ENCODE measurements at regions not wholly inside any gene's neighbourhood (a gene's known extent, or its start where the extent isn't known, plus 50 kb on each side); places are given as distances from the start of the nearest gene placed in this dataset.
"Not testable (repeated sequence)": the region's sequence is repeated elsewhere in the genome, so short reads cannot be mapped to it uniquely, and the experiment has no call there.

- H3K36me3 ChIP-seq; H3K27me3 ChIP-seq; H3K4me3 ChIP-seq; H3K9me3 ChIP-seq; H3K4me1 ChIP-seq; H3K27ac ChIP-seq; intact Hi-C loops (cut with DNase I); DNase-seq (ENCODE audit: low spot score in 2 of 2): not testable (repeated sequence)
Observed at GRCh38 chr14:105644457-105644856, 118.1 kb downstream of the TMEM121 start.

- H3K27ac ChIP-seq; intact Hi-C loops (cut with DNase I); DNase-seq (ENCODE audit: low spot score in 2 of 2); H3K9me3 ChIP-seq; H3K27me3 ChIP-seq; H3K4me3 ChIP-seq; H3K4me1 ChIP-seq; H3K36me3 ChIP-seq: not testable (repeated sequence)
Observed at GRCh38 chr14:105644891-105645290, 118.5 kb downstream of the TMEM121 start.

DNA sequence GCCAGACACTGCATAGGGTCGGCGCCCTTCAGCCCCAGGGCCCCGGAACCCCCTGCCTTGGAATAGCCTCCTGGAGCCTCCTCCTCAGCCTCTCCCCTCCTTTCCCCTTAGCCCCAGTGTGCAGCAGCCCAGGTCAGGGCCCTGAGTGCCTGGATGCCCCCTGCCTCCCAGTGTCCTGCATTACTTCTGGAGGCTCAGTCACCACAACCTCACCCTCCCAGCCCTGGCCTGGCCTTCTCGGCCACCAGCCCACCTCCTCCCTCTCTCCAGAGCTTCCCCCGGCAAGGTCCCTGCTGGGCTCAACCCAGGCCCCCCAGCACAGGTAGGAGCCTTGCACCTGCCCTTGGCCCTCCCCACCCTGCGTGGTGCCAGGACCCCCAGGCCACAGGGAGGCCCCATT lies 119.0 kb downstream of the TMEM121 start:
- H3K4me3 ChIP-seq; DNase-seq (ENCODE audit: low spot score in 2 of 2); intact Hi-C loops (cut with DNase I); H3K27me3 ChIP-seq; H3K9me3 ChIP-seq; H3K36me3 ChIP-seq; H3K4me1 ChIP-seq; H3K27ac ChIP-seq: not testable (repeated sequence)

DNA sequence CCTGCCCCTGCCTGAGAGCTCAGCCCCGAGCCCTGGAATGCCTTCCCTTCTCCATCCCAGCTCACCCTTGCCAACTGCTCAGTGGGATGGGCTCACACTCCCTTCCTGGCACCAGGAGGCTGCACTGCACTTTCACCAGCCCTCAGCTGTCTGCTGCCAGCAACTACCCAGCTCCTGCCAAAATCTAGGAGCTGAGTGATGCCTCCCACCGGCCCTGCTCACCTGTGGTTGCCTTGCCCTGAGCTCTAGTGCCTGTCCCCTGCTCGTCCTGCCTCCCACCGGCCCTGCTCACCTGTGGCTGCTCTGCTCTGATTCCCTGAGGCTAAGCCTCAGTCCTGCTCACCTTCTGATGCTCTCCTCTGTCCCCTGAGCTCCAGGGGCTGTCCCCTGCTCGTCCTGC lies 119.8 kb downstream of the TMEM121 start:
- H3K27ac ChIP-seq, result no peak overlapping the region
- no peaks in the 10 kb centered on the region for H3K4me1 ChIP-seq
- TF ChIP-seq, protein P1, sequence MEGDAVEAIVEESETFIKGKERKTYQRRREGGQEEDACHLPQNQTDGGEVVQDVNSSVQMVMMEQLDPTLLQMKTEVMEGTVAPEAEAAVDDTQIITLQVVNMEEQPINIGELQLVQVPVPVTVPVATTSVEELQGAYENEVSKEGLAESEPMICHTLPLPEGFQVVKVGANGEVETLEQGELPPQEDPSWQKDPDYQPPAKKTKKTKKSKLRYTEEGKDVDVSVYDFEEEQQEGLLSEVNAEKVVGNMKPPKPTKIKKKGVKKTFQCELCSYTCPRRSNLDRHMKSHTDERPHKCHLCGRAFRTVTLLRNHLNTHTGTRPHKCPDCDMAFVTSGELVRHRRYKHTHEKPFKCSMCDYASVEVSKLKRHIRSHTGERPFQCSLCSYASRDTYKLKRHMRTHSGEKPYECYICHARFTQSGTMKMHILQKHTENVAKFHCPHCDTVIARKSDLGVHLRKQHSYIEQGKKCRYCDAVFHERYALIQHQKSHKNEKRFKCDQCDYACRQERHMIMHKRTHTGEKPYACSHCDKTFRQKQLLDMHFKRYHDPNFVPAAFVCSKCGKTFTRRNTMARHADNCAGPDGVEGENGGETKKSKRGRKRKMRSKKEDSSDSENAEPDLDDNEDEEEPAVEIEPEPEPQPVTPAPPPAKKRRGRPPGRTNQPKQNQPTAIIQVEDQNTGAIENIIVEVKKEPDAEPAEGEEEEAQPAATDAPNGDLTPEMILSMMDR (IDR thresholded peaks at IDR 0.05), result no peak
- no peak for DNase-seq (ENCODE audit: low spot score in 2 of 2)
- H3K27me3 ChIP-seq, result no peaks in the 10 kb centered on the region
- no peak overlapping the region for H3K4me3 ChIP-seq
- intact Hi-C loops (cut with DNase I), result no loop called here
- H3K36me3 ChIP-seq, result no peaks in the 10 kb centered on the region
- H3K9me3 ChIP-seq, result no peaks in the 10 kb centered on the region

DNA sequence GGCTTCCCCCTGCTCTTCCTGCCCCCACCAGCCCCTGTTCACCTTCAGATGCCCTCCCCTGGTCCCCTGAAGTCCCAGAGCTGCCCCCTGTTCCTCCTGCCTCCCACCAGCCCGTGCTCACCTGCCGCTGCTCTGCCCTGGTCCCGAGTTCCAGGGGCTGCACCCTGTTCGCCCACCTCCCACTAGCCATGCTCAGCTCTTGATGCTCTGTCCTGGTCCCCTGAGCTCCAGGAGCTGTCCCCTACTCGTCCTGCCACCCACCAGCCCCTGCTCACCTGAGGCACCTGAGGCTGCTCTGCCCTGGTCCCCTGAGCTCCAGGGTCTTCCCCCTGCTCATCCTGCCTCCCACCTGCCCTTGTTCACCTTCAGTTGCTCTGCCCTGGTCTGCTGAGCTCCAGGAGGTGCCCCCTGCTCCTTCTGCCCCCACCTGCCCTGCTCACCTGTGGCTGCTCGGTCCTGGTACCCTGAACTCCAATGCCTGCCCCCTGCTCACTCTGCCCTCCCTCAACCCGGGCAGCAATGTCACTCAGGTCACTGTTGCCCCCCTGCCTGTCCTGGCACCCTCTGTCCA lies 120.4 kb downstream of the TMEM121 start:
- intact Hi-C loops (cut with DNase I); H3K36me3 ChIP-seq; H3K9me3 ChIP-seq; H3K4me1 ChIP-seq; DNase-seq (ENCODE audit: low spot score in 2 of 2); H3K27ac ChIP-seq; H3K4me3 ChIP-seq; H3K27me3 ChIP-seq: not testable (repeated sequence)

GRCh38 chr14:105647426-105647783 lies 121.0 kb downstream of the TMEM121 start:
- DNase-seq (ENCODE audit: low spot score in 2 of 2); H3K4me1 ChIP-seq; H3K4me3 ChIP-seq; H3K27ac ChIP-seq; H3K9me3 ChIP-seq; H3K36me3 ChIP-seq; H3K27me3 ChIP-seq; intact Hi-C loops (cut with DNase I): not testable (repeated sequence)

- Histone ChIP-seq H3K9me3 (no peaks in the 10 kb centered on the region), H3K27ac (no peak overlapping the region), H3K4me1 (no peaks in the 10 kb centered on the region), H3K36me3 (no peaks in the 10 kb centered on the region), H3K4me3 (no peak overlapping the region), H3K27me3 (no peaks in the 10 kb centered on the region)
- DNase-seq (ENCODE audit: low spot score in 2 of 2), result no peak
- intact Hi-C loops (cut with DNase I), result no loop called here
- TF ChIP-seq, protein P1 (IDR thresholded peaks at IDR 0.05), result no peak
Observed at GRCh38 chr14:105647784-105648608, 121.6 kb downstream of the TMEM121 start.

- DNase-seq (ENCODE audit: low spot score in 2 of 2); H3K27me3 ChIP-seq; H3K4me3 ChIP-seq; H3K9me3 ChIP-seq; intact Hi-C loops (cut with DNase I); H3K4me1 ChIP-seq; H3K36me3 ChIP-seq; H3K27ac ChIP-seq: not testable (repeated sequence)
Observed at GRCh38 chr14:105648609-105649535, 122.5 kb downstream of the TMEM121 start.

GRCh38 chr14:105652317-105652716 lies 125.9 kb downstream of the TMEM121 start:
- H3K9me3 ChIP-seq; intact Hi-C loops (cut with DNase I); H3K27ac ChIP-seq; H3K27me3 ChIP-seq; DNase-seq (ENCODE audit: low spot score in 2 of 2); H3K36me3 ChIP-seq; H3K4me1 ChIP-seq; H3K4me3 ChIP-seq: not testable (repeated sequence)

- H3K9me3 ChIP-seq; H3K4me3 ChIP-seq; H3K4me1 ChIP-seq; H3K27ac ChIP-seq; intact Hi-C loops (cut with DNase I); H3K27me3 ChIP-seq; DNase-seq (ENCODE audit: low spot score in 2 of 2); H3K36me3 ChIP-seq: not testable (repeated sequence)
Observed at GRCh38 chr14:105653921-105654320, 127.5 kb downstream of the TMEM121 start.

- H3K36me3 ChIP-seq; H3K4me1 ChIP-seq; H3K4me3 ChIP-seq; intact Hi-C loops (cut with DNase I); H3K27me3 ChIP-seq; H3K27ac ChIP-seq; DNase-seq (ENCODE audit: low spot score in 2 of 2): not testable (repeated sequence)
- H3K9me3 ChIP-seq, result peaks cover 12% of the 10 kb centered on the region in 2 donors
Observed at GRCh38 chr14:105659255-105659654, 132.9 kb downstream of the TMEM121 start.

Data from ascending aorta (tissue), 2 donors.